ENCODE measurements at regions not wholly inside any gene's neighbourhood (a gene's known extent, or its start where the extent isn't known, plus 50 kb on each side); places are given as distances from the start of the nearest gene placed in this dataset. TPM values are rescaled to one million over a fixed set of nuclear protein-coding genes. Genes with fewer than 3 reads are reported as not detected.

GRCh38 chr12:83185241-83185640 is 498.5 kb downstream of the TMTC2 start:
- Mint-ChIP-seq H3K36me3 (no peaks in the 10 kb centered on the region), H3K4me3 (no peak overlapping the region), H3K27me3 (ENCODE audit: low read depth in 3 of 3) (peaks cover 0 to 4% (median 3%) of the 10 kb centered on the region in 3 donors), H3K4me1 (peaks cover 3% of the 10 kb centered on the region), H3K9me3 (peaks cover 0 to 7% (median 2%) of the 10 kb centered on the region in 7 donors), H3K27ac (no peak overlapping the region)
- no peak overlapping the region for H3K27ac ChIP-seq (ENCODE audit: low read depth in 1 of 2, low read length in 2 of 2)
- H3K4me1 ChIP-seq (ENCODE audit: control insufficient read depth in 1 of 2, insufficient read depth in 2 of 2, low read length in 2 of 2): no peaks in the 10 kb centered on the region
- no peak for DNase-seq
- H3K79me2 ChIP-seq (ENCODE audit: insufficient read depth, low read length): no peaks in the 10 kb centered on the region
- H3K4me2 ChIP-seq (replicated peaks; ENCODE audit: extremely low read depth, low read length, poor library complexity, severe bottlenecking): no peak overlapping the region
- no peak overlapping the region for H3K4me3 ChIP-seq (replicated peaks in 1 of 3; ENCODE audit: low read depth in 2 of 3, low read length in 3 of 3)
- TF ChIP-seq CTCF (IDR thresholded peaks at IDR 0.05): no peak
- H3K9ac ChIP-seq (ENCODE audit: insufficient read depth, low read length, poor library complexity, severe bottlenecking): no peak overlapping the region
- no peaks in the 10 kb centered on the region for H4K20me1 ChIP-seq (ENCODE audit: insufficient read depth, low read length)
- no peak overlapping the region for H2AFZ ChIP-seq (ENCODE audit: insufficient read depth, low read depth, low read length, poor library complexity, severe bottlenecking)
- no CpG with 5 or more reads among the region's 1 CpG for WGBS (ENCODE audit: insufficient coverage)
- H3K27me3 ChIP-seq (ENCODE audit: control insufficient read depth in 2 of 2, insufficient read depth in 2 of 2, low read length in 2 of 2): no peaks in the 10 kb centered on the region
- no peaks in the 10 kb centered on the region for H3K9me3 ChIP-seq (replicated peaks in 1 of 2; ENCODE audit: control insufficient read depth in 1 of 2, insufficient read depth in 1 of 2, low read length in 2 of 2)
- H3K36me3 ChIP-seq (replicated peaks in 1 of 2; ENCODE audit: control insufficient read depth in 1 of 2, insufficient read depth in 2 of 2, low read length in 2 of 2): no peaks in the 10 kb centered on the region
- intact Hi-C loops (cut with micrococcal nuclease): no loop called here

Small RNAs in the stretch of these regions (small RNA-seq; reads per million reads assigned to genes)
- gene RF00334 (ENCODE audit: insufficient read length, low read depth): not detected

All from CD14-positive monocyte (primary cell).